SK-MEL-5 (cell line): ENCODE measurements at regions not wholly inside any gene's neighbourhood (a gene's known extent, or its start where the extent isn't known, plus 50 kb on each side); places are given as distances from the start of the nearest gene placed in this dataset.

ENCODE experiments used
- DNase-seq: peaks from one replicate; pipeline ENCODE4 v3.0.0-alpha.2; 2016; ENCODE audit warnings: low read depth, low spot score
- in situ Hi-C: cut with HindIII; loops from 2 replicates; pipeline ENCODE4 v1.10.0; 2016; ENCODE audit warnings: low sequenced_read_pairs, high pct_unique_total_duplicates, low pct_unique_long_range_greater_than_20kb

DNA sequence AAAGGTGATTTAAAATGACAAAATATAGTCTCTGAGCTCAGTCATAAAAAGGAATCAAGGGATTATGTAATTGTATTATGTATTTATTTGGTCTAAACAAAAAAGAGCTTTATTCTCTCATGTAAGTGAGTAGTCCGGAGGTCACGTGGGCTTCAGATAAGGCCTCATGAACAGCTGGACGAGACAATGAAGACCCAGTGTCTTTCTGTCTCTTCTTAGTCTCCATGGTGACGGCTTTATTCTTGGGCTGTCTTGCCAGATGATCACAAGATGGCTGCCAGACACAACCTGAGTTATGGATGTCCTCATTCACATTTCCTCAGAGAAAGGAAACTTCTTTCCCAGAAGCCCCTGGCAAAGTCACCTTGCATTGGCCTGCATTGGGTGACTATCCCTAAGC is 98.6 kb downstream of the ARF6 start:
- peak; percentile 97 for DNase-seq
- in situ Hi-C loops, result no loop called here

DNA sequence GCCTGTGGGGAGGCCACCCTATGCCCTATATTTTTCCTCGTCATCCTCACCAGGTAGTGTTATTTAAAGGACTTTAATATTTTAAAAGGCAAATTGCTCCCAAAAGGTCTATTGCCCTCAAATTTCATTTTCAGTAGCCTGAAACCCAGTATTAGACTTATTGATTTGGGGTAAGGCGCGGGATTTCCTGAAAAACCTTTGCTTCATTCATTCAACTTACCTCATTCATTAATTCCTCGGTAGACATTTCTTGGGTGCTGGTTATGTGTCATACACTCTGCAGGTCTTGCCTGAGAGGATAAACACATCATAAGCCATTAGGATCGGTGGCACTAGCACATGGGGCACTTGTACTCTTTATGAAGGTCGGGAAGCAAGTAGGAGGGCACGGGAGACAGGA is 99.2 kb downstream of the ARF6 start:
- in situ Hi-C loops, result no loop called here
- no peak for DNase-seq

DNA sequence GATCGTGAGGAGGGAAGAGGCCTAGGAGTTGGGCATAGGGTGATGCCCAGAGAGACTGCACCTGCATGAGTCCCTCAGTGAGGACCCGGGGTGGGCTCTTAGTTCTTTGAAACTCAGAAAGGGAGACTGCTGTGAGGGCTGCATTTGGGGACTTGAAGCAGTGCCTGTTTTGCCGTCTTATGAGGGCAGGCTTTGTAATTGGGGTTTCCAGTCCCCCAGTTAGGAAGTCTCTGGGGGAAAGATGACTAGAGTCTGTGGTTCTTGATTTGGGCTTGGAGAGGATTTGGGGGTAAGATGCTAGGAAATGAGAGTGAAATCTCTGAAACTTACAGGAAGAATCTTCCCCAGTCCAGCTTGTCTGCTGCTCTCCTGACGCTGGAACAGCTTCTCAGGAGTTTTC is 99.6 kb downstream of the ARF6 start:
- in situ Hi-C loops, result no loop called here
- no peak for DNase-seq

DNA sequence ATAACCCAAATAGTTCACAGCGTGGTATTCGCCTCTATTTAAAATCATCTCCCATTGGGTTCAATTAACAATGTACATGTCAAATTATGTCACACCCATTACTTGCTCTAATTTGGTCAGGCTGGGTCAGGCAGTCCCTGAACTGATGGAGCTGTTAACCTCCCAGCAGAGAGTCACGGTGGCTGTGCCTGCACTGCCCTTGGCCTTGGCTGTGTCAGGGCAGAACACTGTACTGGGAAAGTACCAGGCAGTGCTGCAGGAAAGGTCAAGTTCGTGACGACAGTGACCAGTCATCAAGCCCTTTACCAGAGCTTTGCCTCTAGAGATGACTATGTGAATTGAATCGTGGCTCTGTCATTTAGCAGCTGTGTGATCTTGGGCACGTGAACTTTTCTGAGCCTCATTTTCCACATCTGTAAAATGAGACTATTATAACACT is 100.0 kb downstream of the ARF6 start:
- peak; percentile 91 for DNase-seq
- in situ Hi-C loops, result no loop called here

DNA sequence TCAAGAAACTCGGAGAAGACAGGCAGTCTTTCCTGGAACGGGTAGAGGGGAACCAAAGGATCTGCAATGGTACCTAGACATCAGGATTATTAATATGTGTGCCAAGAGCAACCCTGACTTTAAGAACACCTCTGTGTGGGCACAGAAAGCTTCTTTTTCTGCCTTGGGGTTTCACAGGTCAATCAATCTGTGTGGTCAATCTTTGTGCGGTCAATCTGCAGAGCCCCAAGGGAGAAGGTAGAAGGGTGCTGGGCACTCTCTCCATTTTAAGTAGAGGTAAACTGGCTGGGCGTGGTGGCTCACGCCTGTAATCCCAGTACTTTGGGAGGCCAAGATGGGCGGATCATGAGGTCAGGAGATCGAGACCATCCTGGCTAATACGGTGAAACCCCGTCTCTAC is 100.7 kb downstream of the ARF6 start:
- in situ Hi-C loops, result no loop called here
- no peak for DNase-seq

DNA sequence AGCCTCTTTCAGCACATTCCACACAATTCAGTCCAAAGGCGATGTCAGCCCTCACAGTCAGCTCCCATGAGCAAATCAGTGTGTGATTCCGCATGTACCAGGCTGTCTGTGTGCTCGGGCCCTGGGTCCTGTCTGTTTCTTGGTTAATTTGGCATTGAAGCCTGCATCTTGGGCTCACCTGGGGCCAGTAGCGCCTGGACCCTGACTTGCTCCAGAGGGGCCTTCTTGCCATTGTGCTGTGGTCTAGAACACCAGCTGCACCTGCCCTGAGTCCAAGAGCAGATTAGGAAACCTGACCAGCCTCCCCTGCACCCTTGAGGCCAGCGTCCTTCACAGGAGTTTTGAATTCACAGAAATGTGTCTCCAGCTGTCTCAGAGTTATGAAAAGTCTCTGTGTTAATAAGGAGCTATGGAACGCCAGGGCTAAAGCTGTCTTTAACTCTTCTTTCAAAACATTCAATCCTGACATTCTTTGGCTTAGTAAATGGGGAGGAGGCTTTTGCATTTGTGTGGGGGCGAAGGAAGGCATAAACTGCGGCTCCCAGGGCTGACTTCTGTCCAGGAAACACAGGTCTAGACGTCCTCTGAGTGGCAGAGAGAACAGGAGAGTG is 102.2 kb downstream of the ARF6 start:
- in situ Hi-C loops, result no loop called here

DNA sequence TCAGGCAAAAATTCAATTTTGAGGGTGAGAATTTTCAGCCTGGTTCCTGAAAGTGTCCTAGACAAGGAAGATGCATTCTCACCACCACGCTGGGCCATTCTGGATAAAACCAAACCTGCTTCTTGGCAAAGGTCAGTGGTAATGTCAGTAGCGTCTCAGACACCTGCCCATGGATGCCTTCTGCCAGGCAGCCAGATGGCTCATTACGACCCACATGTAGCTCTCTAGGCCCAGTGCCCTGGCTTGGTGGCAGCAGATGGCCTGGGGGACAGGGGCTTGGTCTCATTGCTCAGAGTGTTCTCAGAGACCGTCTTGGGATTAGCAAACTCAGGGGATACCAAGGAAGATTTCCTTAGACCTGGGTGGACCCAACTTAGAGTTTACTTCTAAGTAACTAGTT is 105.1 kb downstream of the ARF6 start:
- in situ Hi-C loops, result no loop called here
- DNase-seq, result no peak

More for the DNA sequence above, 102.2 kb downstream of the ARF6 start:
- DNase-seq, result no peak

DNA sequence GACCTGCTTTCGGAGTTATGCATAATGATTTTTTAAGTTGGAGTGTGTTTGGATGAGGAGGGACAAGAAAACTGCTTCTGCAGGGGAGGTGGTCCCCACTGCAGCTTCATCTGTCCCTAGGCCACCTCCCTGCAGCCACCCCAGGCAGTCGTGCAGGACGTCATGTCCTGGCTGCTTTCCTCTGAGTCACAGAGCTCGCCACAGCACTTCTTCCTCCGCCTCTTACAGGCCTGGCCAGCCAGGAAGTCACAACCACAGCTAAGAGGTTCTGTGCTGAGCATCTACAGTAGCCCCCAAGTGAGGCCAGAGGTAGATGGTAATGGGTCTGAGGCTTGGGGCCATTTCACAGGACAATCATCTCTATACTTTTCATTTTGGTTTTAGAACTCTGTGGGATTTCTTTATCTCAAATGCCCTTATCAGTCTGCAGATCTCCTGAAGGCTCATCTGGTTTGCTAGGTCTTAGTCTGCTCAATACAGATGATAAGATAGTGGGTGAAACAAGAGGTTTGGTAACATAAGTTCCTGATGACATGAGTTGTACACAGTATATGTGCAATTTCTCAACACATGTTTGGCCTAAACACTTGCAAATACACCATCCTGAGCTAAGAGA is 106.4 kb downstream of the ARF6 start:
- DNase-seq, result peak; percentile 45
- in situ Hi-C loops, result no loop called here

DNA sequence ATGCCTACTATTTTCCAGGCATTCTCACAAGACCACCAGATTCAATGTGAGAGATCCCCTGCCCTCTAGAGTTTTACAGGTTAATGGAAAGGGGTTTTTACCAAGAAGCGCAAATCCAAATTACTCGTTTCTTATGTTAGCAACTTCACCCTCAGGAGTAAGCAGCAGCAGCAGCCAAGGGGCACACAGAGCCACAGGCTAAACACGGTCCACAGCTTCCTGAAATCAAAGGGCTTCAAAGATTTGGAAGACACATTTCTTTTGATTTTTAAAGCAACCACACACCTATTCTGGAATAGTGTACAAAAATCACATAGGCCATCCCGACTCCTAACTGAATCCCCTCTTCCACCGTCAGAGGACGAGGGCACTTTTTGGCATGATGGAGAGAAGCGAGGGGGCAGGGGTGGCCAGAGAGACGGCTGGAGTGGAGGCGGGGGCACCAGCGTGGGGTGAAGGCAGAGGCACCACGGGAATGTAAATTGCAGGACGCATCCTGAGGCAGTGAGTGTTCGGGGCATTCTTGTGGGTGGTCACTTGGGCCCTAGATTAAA is 107.0 kb downstream of the ARF6 start:
- no peak for DNase-seq
- in situ Hi-C loops, result no loop called here

DNA sequence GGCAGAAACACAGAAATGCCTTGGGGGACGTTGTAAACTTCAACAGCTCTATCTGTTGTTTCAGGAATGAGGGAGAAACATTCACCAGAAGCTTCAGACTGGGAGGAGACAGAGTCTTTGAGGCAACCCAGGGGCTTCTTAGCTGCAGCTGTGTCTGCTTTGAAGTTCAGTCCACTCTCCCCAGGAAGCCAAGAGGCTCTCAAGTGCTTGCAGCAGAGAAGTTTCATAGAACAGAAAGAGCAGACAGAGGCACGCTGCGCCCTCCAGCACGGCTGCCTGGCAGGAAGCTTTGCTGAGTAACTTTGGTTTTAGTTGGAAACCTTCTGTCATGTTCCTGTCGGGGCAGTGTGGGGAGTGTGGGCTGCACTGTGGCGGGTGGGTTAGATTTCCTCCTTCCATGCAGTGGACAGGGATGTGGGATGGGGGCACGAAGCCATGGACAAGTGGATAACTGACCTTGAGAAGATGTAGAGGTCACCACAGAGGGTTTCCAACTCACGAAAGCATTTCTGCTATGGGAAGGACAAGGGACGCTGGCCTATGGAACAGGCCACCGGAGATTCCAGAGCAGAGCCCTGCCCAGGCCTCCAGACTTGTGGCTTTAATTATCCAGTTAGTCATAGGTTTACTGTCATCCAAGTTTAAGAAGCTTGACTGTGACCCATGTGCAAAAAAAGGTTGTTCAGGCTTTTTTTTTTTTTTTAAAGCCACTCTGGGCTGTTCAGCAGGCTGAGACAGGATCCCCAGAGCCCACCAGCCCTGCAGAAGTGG is 107.7 kb downstream of the ARF6 start:
- in situ Hi-C loops, result no loop called here
- DNase-seq, result peak; percentile 58

DNA sequence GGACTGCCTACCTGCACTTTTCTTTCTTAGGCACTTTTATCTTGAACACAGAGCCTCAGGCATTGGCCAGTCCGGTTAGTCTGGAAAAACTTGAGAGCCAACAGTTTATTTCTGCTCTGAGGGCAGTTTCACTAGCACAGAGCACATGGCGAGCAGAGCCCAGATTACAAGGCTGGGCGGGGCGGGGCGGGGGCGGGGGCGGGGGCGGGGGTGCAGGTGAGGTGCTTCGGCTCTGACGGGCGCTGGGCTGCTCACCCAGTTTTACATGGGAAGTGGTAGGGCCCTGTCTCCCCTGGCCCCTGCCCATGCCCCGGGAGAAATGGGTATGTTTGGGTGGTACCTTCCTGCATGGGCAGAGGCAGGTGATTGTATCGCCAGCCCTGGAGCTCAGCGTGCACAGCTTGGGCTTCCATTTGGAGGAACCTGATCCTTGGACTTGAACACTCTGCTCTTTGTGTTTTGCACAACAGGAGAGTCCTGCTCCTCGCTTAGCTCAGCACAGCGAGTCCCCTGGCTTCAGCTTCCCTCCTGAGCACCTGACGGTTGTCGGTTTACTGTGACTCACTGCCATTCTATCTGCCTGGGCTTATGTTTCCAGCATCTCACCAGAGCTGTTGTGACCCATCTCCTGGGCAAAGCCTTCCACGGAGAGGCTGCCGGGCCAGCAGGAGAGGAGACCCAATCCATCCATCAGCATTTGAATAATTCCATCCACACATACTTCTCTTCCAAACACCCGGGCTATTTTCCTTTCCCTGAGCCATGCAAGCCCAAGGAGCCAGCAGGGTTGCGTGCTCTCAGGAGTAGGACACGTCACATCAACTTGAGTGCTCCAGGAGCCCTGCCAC is 108.5 kb downstream of the ARF6 start:
- in situ Hi-C loops, result no loop called here
- DNase-seq, result peak; percentile 87

DNA sequence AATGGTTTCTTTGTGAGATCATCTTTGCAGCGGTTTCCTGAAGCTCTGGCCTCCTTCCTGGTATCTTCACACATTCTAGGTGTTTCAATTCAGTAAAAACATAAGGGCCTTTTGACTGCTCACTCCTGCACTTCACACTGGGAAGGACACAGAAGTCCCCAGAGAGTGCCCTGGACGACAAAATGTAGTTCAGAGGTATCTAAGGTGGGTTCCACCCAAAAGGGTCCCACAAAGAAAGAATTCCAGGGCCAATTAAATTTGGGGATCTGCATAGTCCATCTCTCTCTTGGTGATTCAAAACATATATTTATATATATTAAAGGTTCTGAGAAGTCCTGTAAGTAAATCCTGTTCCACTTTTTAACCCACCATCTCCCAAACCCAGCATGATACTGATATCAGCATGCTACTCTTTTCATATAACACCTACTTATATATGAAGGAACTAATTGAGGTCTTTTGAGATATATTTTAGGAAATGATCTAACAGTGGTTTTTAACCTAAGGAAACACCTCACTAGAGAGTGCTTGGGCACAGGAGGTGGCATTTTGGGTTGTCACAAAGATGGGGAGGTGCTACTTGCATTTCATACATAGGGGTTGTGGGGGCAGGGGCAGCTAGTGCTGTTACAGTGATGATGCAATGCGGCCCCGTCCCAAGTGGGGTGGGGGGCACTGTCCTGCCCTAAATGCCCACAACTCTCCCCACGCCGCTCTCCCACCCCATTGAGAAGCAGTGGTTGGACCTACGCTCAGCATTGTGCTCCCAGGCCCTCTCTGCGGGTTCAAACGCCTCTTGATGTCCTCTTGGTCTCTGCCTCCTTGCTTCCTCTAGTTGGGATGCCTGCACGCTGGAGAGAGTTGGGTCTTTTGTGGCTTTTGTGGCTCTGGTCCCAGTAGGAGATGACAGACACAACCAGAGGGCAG is 109.4 kb downstream of the ARF6 start:
- in situ Hi-C loops, result no loop called here
- DNase-seq, result peak; percentile 97

DNA sequence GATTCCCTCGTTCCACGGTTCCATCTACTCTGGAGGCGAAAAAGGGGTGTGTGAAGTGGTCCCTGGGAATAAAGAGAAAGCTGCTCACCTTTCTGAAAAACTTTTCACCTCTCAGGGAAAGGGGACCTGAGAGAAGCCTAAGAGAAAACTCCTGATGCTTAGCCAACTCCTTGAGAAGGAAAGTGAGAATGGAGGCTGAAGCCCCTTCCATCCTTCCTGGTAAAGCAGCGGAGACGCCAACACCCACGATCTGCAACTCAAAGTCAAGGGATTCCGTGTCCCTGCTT is 110.0 kb downstream of the ARF6 start:
- in situ Hi-C loops, result no loop called here
- DNase-seq, result no peak

DNA sequence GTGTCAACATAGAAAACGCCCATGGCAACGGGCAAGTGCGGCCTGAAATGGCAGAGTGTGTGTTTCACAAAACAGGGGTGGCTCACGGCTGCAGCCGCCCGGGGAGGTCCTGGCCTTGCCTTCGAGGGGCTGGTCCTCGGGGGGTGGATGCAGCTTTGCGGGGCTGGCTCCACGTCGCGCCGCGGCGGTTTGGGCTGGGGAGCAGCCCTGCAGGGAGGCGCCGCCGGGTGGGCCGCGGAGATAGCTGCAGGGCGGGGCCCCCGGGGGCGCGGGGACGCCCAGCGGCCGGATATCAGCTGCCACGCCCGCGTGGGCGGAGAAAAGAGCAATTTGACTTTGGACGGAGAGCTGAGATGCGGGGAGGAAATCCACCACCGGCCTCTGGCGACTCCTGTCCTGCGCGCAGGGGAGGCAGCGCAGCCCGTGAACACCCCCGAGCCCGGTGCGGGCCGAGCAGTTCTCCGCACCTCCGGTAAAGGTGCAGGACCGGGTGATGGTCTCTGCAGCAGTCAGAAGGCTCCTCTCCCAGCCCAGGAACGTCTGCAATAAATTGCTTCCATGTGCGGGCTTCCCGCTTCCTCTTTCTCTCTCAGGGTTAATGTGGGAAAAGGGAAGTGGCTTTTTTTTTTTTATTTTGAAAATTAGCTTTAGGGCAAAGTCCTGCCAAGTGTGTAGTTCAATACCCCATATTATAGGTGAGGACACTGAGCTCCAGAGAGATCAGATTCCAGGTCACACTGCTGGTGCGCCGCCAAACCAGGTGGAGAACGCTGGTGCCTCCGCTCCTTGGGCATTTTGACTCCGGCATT is 110.5 kb downstream of the ARF6 start:
- in situ Hi-C loops, result no loop called here
- DNase-seq, result peak; percentile 61

DNA sequence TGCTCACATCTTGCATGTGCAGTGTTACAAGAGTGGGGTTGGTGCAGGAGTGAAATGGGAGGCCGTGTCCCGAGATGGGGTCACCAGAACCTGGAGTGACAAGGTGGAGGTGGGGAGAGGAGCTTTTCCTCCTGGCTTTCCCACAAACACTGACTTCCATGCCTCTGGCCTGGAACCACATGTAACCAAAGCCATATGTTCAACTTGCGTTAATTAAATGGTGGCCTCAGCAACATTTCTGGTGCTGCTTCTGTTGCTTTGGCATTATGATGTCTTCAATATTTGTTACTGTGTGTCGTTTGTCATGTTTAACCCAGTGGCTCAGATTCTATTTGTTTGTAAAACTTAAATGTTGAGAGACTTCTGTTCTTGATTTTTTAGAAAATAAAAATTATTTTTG is 110.2 kb downstream of the VCPKMT start:
- in situ Hi-C loops, result no loop called here
- no peak for DNase-seq

DNA sequence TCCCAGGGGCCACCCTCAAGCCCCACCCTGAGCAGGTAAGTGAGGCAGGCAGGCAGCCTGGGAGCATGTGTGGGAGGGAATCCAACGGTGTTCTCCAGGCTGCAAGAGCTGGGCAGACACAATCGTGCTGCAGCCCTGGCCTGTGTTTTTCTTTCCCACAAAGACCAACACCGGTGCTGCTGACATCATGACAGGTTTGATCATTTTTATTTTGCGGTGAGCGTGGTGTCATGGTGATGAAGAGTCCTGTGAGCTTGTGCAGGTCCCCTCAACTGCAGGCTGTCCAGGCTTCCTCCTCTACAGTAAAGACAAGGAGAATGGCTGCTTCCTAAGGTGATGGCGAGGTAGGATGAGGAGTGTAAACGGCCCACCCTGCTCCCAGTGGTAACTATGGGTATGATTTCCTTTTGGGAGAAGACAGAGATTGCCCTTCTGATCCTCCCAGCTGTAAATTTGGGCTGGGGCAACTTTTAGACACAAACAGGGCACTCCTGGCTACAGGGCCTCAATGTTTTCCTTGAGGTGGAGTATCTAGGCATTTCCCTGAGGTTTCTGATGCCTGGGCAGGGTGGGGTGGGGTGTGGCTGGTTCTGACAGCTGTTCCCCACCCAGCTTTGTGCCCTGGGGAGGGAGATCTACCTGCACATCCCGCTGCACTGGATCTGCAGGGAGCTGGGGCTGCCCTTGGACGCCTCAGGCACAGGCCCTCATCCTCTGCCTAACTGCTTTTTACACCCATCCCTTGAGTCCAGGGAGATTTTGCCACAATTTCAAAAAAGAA is 109.1 kb downstream of the VCPKMT start:
- in situ Hi-C loops, result no loop called here
- no peak for DNase-seq
